ENCODE measurements at regions not wholly inside any gene's neighbourhood (a gene's known extent, or its start where the extent isn't known, plus 50 kb on each side); places are given as distances from the start of the nearest gene placed in this dataset.

- TF ChIP-seq POLR2AphosphoS5 (IDR thresholded peaks at IDR 0.05) (no peak), POLR2A (IDR thresholded peaks at IDR 0.05) (no peak), CTCF (IDR thresholded peaks at IDR 0.05 in 8 of 11, conservative IDR thresholded peaks at IDR 0.05 in 3 of 11) (no peak)
Observed at GRCh38 chr16:5502944-5503343, 405.3 kb upstream of the EEF2KMT start.
